GM19025 (cell line): ENCODE measurements at regions not wholly inside any gene's neighbourhood (a gene's known extent, or its start where the extent isn't known, plus 50 kb on each side); places are given as distances from the start of the nearest gene placed in this dataset.

Experiments used
- ATAC-seq: cut with Tn5 transposase; IDR thresholded peaks from one replicate; pipeline ENCODE4 v1.9.1; 2021; ENCODE audit warnings: mild to moderate bottlenecking, low read depth, moderate library complexity; ENCODE audit not compliant: unreplicated experiment

- ATAC-seq, result no peak
Observed at GRCh38 chr1:221099747-221100595, 220.7 kb downstream of the HLX start.

GRCh38 chr1:221100611-221101010 lies 221.4 kb downstream of the HLX start:
- no peak for ATAC-seq

GRCh38 chr1:221101807-221102605 lies 222.8 kb downstream of the HLX start:
- ATAC-seq, result no peak

- ATAC-seq, result no peak
Observed at GRCh38 chr1:221104596-221104995, 225.4 kb downstream of the HLX start.

- ATAC-seq, result no peak
Observed at GRCh38 chr1:221105578-221105977, 226.3 kb downstream of the HLX start.

- ATAC-seq, result no peak
Observed at GRCh38 chr1:221106616-221107015, 227.4 kb downstream of the HLX start.

GRCh38 chr1:221109930-221110329 lies 230.7 kb downstream of the HLX start:
- no peak for ATAC-seq

- ATAC-seq, result no peak
Observed at GRCh38 chr1:221117133-221117532, 237.9 kb downstream of the HLX start.

- no peak for ATAC-seq
Observed at GRCh38 chr1:221117548-221117951, 238.3 kb downstream of the HLX start.

GRCh38 chr1:221118176-221118937 lies 239.1 kb downstream of the HLX start:
- ATAC-seq, result no peak

GRCh38 chr1:221118938-221119320 lies 239.7 kb downstream of the HLX start:
- no peak for ATAC-seq

- ATAC-seq, result no peak
Observed at GRCh38 chr1:221122501-221122900, 243.3 kb downstream of the HLX start.

GRCh38 chr1:221125976-221126375 lies 246.7 kb downstream of the HLX start:
- no peak for ATAC-seq

- no peak for ATAC-seq
Observed at GRCh38 chr1:221137666-221138065, 258.4 kb downstream of the HLX start.

- ATAC-seq, result no peak
Observed at GRCh38 chr1:221138516-221138915, 259.3 kb downstream of the HLX start.

- ATAC-seq, result no peak
Observed at GRCh38 chr1:221139991-221140390, 260.7 kb downstream of the HLX start.

- no peak for ATAC-seq
Observed at GRCh38 chr1:221141096-221141495, 261.9 kb downstream of the HLX start.

GRCh38 chr1:221141606-221142285 lies 262.5 kb downstream of the HLX start:
- no peak for ATAC-seq

- no peak for ATAC-seq
Observed at GRCh38 chr1:221148660-221149059, 269.4 kb downstream of the HLX start.

- no peak for ATAC-seq
Observed at GRCh38 chr1:221149111-221149510, 269.9 kb downstream of the HLX start.
